HG02678 (cell line): ENCODE measurements at regions not wholly inside any gene's neighbourhood (a gene's known extent, or its start where the extent isn't known, plus 50 kb on each side); places are given as distances from the start of the nearest gene placed in this dataset.

Experiments
- ATAC-seq: cut with Tn5 transposase; IDR thresholded peaks from one replicate; pipeline ENCODE4 v1.9.1; 2021; ENCODE audit warnings: mild to moderate bottlenecking, moderate library complexity; ENCODE audit not compliant: unreplicated experiment

GRCh38 chr20:57020364-57020763, 246.1 kb downstream of the BMP7 start:
- ATAC-seq: no peak

DNA sequence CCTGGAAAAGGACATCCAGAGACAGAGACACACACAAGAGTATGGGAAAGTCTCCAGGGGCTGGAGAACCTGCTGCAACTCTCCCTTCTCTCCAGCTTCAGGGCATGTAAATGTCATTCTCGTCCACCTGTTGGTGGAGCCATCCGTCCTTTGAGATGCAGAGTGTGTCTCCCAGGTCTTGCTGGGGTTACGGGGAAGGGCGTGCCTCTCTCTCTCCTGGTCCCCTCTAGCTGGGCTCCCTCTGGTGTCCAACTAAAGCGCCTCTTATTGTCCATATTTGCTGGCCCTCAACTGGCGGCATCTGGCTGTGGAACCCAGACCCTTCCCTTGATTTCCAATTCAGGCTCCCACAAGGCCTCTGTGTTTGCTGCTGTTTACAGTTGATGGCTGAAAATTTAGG, 244.1 kb downstream of the BMP7 start:
- ATAC-seq: no peak

DNA sequence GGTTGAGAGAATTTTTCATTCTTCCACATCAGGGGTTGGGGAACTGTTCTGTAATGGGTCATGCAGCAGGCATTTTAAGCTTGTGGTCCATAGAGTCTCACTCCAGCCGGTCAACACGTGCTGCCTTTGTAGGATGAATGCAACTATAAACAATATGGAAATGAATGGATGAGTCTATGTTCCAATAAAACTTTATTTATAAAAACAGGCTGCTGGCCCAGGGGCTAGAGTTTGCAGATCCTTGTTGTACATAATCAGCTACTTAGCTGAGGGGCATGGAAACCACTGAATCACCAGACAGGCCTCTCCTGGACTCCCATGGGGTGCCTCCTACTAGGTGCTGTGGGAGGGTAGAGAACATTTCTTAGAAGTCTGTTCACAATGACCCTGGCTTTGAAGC, 243.4 kb downstream of the BMP7 start:
- no peak for ATAC-seq

- ATAC-seq: no peak
These were observed 242.4 kb downstream of the BMP7 start for GRCh38 chr20:57023997-57024396.

GRCh38 chr20:57024849-57025248, 241.6 kb downstream of the BMP7 start:
- ATAC-seq: no peak

GRCh38 chr20:57025261-57025660, 241.2 kb downstream of the BMP7 start:
- ATAC-seq: no peak

DNA sequence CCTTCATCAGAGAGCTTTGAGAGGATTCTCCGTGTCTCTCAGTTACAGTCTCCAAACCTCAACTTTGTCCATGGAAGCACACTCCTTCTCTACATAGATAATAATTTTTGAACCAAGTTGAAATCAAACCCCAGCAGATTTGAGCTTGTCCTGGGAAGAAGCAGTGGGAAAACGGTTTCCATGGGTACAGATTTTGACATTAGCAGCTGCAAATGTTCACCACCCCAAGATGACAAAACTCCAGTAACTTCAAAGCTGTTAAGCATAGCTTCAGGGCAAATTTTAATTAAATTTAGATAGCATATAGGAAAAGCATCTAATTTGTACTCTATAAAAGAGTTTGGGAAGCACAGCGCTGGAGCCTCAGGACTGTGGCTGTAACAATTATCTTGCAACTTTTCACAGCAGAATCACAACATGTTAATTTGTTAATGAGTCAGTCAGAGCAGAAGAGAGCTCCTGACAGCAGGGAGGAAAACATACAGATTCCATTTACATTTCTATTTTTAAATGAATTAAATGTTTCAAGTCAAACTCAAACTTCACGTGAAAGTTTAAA, 240.7 kb downstream of the BMP7 start:
- no peak for ATAC-seq

DNA sequence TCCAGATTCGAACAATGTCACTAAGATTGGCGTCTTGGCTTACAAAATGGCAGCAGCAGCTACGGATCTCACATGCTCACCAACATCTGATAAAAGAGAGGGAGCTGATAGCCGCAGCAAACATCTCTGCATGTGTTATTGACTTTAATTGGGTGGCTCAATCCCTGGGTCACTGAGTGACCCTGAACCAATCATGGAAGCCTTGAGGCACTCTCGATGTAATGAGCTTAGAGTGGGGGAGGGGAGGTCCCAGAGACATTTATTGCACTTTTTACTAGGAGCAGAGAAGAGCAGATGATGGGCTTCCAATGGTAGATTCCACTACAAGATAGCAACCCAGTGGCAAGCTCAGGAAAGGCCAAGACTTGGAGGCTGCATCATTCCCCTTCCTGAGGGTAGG, 238.7 kb downstream of the BMP7 start:
- ATAC-seq: no peak

DNA sequence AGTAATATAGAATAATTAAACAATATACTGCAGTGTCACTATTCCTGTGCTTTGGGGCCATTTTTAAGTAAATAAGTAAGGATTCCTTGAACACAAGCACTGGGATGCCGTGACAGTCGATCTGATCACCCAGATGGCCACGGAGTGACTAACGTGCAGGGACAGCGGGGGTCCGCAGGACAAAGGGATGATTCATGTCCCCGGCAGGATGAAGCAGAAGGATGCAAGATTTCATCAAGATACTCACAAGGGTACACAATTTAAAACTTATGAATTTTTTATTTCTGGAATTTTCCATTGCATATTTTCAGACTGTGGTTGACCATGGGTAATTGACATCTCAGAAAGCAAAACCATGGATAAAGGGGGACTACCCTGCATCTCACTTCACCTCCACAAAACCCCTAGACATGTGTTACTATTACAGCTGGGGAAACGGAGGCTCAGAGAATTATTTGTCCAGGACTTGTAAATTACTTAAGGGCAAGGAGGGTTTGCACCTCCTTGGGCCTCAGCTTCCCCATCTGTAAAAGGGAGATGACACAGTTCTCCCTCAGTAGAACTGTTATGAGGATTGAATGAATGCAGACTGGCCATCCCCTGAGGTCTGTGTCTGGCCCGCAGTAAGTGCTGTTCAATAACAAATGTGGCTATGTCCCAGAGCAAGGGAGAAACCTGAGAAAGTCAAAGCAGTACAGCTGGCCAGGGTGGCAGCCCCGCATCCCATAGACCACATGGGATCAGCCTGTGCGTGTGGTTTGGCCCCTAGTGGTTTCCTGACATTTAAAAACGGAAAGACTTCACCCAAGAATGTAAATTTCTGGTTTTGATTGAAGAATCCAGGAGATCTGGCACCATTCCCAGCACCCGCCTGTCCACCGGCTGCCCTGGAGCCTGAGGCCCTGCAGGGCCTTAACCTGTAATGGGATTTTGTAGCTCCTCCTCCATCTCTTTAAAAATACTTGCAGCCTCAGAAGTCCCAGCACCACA, 235.5 kb downstream of the BMP7 start:
- ATAC-seq: no peak

- no peak for ATAC-seq
These were observed 234.5 kb downstream of the BMP7 start for GRCh38 chr20:57031867-57032355.

DNA sequence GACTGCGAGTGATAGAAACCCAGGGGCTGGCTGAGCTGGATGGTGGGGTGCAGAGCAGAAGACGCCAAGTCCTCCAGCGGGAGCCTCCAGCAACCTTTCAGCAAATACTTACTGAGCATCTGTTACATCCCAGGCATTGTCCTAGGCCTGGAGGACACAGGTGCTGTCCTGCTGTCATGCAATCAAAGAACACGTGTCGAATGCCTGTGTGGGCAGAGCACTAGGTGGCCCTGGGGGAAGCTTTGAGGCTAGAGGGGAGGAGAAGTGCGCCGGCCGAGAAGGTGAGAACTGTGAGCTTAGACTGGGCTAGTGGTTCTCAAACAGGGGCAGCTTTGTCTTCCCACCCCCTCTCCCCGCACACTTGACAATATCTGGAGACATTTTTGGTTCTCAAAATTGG, 233.6 kb downstream of the BMP7 start:
- no peak for ATAC-seq

- ATAC-seq: no peak
These were observed 232.4 kb downstream of the BMP7 start for GRCh38 chr20:57034001-57034400.

- ATAC-seq: no peak
These were observed 228.8 kb downstream of the BMP7 start for GRCh38 chr20:57037689-57038088.

- no peak for ATAC-seq
These were observed 227.6 kb downstream of the BMP7 start for GRCh38 chr20:57038608-57039440.

DNA sequence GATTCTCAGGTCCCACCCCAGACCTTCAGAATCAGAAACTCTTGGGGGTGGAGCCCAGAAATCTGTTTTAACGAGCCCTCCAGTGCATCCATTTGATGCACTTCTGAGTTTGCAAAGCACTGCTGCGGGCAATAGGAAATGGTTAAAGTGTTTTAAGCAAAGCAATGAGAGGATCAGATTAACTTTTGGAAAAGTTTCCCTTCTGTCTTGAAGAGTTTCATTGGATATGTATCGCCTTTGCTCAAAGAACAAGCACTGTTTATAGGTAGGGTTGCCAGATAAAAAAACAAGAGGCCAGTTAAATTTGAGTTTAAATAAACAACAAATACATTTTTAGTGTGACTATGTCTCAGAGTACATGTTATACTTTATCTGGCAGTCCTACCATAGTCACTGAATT, 226.0 kb downstream of the BMP7 start:
- no peak for ATAC-seq

GRCh38 chr20:57040924-57041323, 225.5 kb downstream of the BMP7 start:
- no peak for ATAC-seq

GRCh38 chr20:57043091-57043490, 223.3 kb downstream of the BMP7 start:
- no peak for ATAC-seq

GRCh38 chr20:57043669-57044268, 222.7 kb downstream of the BMP7 start:
- ATAC-seq: no peak

DNA sequence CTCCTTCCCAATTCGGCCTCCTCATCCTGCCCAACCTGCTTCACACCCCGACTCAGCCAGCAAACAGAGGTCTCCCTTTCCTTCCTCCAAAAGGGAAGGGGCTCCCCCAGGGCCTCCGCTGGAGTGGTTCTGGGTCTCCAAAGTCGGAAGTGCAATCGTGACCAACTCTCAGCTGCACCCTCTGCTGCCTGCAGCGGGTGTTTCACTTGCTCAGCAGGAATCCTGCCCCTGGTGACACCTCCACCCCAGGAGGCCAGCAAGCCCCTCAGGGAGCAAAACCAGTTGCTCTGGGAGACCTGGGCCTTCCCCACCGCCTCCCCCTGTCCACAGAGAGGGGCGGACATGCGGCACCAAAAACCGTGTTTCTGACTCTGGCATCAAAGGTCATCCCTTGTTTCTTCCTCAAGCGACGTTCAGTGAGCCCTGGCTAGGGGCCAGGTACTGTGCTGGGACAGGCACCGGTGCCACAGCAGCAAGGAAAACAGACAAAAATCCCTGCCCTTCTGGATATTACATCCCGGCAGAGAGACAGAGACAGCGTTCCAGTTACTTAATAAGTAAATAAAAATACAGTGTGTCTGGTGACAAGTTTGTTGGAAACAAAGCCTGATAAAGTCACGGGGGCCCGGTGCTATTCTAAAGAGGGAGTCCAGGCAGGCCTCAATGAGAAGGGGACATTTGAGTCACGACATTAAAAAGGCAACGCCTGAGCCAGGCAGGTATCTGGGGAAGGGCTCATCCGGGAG, 219.0 kb downstream of the BMP7 start:
- no peak for ATAC-seq
